CD4-positive, alpha-beta T cell (primary cell): ENCODE measurements at regions not wholly inside any gene's neighbourhood (a gene's known extent, or its start where the extent isn't known, plus 50 kb on each side); places are given as distances from the start of the nearest gene placed in this dataset.

Experiments used
- ATAC-seq: fragments of 200-7000 bp; cut with Tn5 transposase; one replicate; pipeline ENCODE4 v1.10.0; 2022; ENCODE audit warnings: mild to moderate bottlenecking; ENCODE audit not compliant: poor library complexity
- CTCF ChIA-PET: fragments of 350-600 bp; sonication (Branson Sonifier 250); formaldehyde crosslinking; loops from one replicate; lab custom pipeline; 2021; ENCODE audit warnings: antibody characterized with exemption, inconsistent platforms; lab: Charles Lee
- POLR2A ChIA-PET: fragments of 350-600 bp; sonication (Branson Sonifier 250); formaldehyde crosslinking; loops from one replicate; lab custom pipeline; 2021; ENCODE audit warnings: antibody characterized with exemption, inconsistent platforms; lab: Charles Lee
- DNase-seq, 14 experiments: peaks; one replicate each; pipeline ENCODE4 v3.0.0-alpha.2; 2013 to 2020; ENCODE audit warnings: mixed read lengths in 2 of 14
- H3K27ac ChIP-seq, 2 donors: one replicate each; pipeline versions ENCODE4 v1.5.1 to v1.7.0; 2013; ENCODE audit warnings: low read length in 2 of 2, low read depth in 1 of 2, mild to moderate bottlenecking in 1 of 2
- H3K27me3 ChIP-seq, 2 experiments: 1 replicate in 1 of 2; 2 replicates in 1 of 2; pipeline versions ENCODE4 v1.6.1 to v1.7.0; 2013; ENCODE audit warnings: low read length in 2 of 2, control low read depth in 1 of 2, mild to moderate bottlenecking in 1 of 2, moderate library complexity in 1 of 2; ENCODE audit not compliant: insufficient read depth in 2 of 2, control insufficient read depth in 1 of 2
- H3K36me3 ChIP-seq: one replicate; pipeline ENCODE4 v1.6.1; 2013; ENCODE audit warnings: low read length, control low read depth; ENCODE audit not compliant: insufficient read depth
- H3K4me1 ChIP-seq: one replicate; pipeline ENCODE4 v1.6.1; 2013; ENCODE audit warnings: low read length, control low read depth; ENCODE audit not compliant: insufficient read depth
- H3K4me3 ChIP-seq: one replicate; pipeline ENCODE4 v1.5.1; 2013; ENCODE audit warnings: mild to moderate bottlenecking, low read length, moderate library complexity
- H3K9me3 ChIP-seq, 2 experiments: 1 replicate in 1 of 2; 2 replicates in 1 of 2; pipeline versions ENCODE4 v1.6.1 to v1.7.0; 2013; ENCODE audit warnings: low read length in 2 of 2, mild to moderate bottlenecking in 2 of 2, control low read depth in 1 of 2, moderate library complexity in 1 of 2; ENCODE audit not compliant: control insufficient read depth in 1 of 2, insufficient read depth in 1 of 2
- H3K27ac Mint-ChIP-seq: one replicate; pipeline ENCODE4 v1.8.0; 2020; ENCODE audit warnings: mixed read lengths
- H3K27me3 Mint-ChIP-seq: one replicate; pipeline ENCODE4 v1.8.0; 2021; ENCODE audit warnings: mixed read lengths
- H3K36me3 Mint-ChIP-seq: one replicate; pipeline ENCODE4 v1.8.0; 2021; ENCODE audit warnings: low read depth, mixed read lengths
- H3K4me1 Mint-ChIP-seq: one replicate; pipeline ENCODE4 v1.8.0; 2021; ENCODE audit warnings: low read depth, mixed read lengths
- H3K4me3 Mint-ChIP-seq: one replicate; pipeline ENCODE4 v1.8.0; 2020; ENCODE audit warnings: mild to moderate bottlenecking, mixed read lengths
- H3K9me3 Mint-ChIP-seq: one replicate; pipeline ENCODE4 v1.8.0; 2020; ENCODE audit warnings: mixed read lengths
- intact Hi-C, 2 experiments: fragments of 100-400 bp; cut with DNase I in 1 of 2; cut with micrococcal nuclease in 1 of 2; formaldehyde crosslinking; loops; one replicate each; pipeline versions ENCODE4 v1.15.1 to v1.9.0; 2023 to 2025; cut with DNase I, micrococcal nuclease
- TF ChIP-seq, protein P1 (sequence below): fragments of 200-600 bp; IDR thresholded peaks from one replicate; pipeline ENCODE4 v1.8.0; 2022; ENCODE audit warnings: antibody characterized with exemption, mild to moderate bottlenecking

DNA sequence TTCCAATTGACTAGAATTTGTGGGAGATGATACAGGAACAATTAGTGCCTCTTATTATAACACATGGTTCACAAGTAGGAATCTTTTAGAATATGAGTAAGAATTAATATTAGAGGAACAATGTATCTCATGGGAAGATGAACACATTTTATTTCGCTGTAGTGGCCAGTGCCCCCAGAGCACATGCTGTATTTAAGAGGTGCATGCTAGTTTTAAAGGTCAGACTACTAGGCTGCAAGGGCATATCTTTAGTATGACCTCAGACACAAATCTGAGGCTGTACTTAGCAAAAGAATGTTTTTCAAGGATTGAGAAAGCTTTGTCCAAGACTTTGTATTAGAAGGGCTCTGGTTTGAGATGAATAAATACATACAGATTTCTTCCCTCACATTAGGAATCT lies 586.9 kb downstream of the CCER1 start:
- Histone ChIP-seq H3K4me1 (no peaks in the 10 kb centered on the region), H3K4me3 (no peak overlapping the region), H3K36me3 (no peaks in the 10 kb centered on the region), H3K27ac (no peak overlapping the region), H3K9me3 (no peaks in the 10 kb centered on the region), H3K27me3 (no peaks in the 10 kb centered on the region)
- no peak for ATAC-seq
- H3K4me1 Mint-ChIP-seq: no peaks in the 10 kb centered on the region
- ChIA-PET POLR2A (no interaction called here), CTCF (no interaction called here)
- no peak overlapping the region for H3K27ac Mint-ChIP-seq
- no peaks in the 10 kb centered on the region for H3K36me3 Mint-ChIP-seq
- intact Hi-C loops: no loop called here
- H3K4me3 Mint-ChIP-seq: no peak overlapping the region
- no peaks in the 10 kb centered on the region for H3K27me3 Mint-ChIP-seq
- no peak for DNase-seq
- TF ChIP-seq, protein P1, sequence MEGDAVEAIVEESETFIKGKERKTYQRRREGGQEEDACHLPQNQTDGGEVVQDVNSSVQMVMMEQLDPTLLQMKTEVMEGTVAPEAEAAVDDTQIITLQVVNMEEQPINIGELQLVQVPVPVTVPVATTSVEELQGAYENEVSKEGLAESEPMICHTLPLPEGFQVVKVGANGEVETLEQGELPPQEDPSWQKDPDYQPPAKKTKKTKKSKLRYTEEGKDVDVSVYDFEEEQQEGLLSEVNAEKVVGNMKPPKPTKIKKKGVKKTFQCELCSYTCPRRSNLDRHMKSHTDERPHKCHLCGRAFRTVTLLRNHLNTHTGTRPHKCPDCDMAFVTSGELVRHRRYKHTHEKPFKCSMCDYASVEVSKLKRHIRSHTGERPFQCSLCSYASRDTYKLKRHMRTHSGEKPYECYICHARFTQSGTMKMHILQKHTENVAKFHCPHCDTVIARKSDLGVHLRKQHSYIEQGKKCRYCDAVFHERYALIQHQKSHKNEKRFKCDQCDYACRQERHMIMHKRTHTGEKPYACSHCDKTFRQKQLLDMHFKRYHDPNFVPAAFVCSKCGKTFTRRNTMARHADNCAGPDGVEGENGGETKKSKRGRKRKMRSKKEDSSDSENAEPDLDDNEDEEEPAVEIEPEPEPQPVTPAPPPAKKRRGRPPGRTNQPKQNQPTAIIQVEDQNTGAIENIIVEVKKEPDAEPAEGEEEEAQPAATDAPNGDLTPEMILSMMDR: no peak
- no peaks in the 10 kb centered on the region for H3K9me3 Mint-ChIP-seq

DNA sequence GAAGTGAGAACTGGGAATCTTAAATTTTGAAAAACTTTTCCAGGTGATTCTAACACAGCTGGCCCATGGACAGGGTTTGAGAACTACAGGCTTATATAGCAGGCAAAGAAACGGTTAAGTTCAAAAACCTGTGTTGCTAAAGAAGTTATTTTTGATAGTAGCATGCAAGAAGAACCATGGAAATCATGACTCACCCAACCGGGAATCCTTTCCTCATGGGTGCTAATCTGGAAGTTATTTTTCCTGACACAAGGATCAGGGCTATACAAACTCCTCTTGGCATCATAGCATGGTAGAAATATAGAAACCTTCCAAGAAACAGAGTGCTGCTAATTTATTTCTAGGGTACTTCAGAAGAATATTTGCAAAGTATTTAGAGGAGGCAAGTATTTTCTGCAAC lies 588.7 kb downstream of the CCER1 start:
- TF ChIP-seq, protein P1: no peak
- CTCF ChIA-PET: no interaction called here

DNA sequence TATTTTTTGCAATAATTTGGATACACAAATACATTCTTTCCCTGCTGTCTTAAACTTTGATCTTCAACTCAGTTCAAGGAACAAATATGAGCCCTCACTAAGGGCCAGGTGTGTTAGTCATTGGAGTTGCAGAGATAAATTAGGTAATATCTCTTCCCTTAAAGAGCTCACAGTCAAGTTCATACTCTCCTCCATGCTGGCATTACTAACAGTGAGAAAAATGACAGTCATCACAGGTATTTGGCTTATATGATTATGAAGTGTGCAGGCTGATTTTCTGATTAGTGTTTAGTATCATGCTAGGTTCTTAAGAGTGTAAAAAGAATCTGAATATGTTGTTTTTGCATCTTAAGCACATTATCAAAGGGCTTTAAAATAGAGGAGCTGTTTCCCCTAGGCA lies 594.7 kb downstream of the CCER1 start:
- Histone ChIP-seq H3K9me3 (no peaks in the 10 kb centered on the region), H3K27ac (no peak overlapping the region), H3K4me1 (no peaks in the 10 kb centered on the region), H3K4me3 (no peak overlapping the region), H3K36me3 (no peaks in the 10 kb centered on the region), H3K27me3 (no peaks in the 10 kb centered on the region)
- Mint-ChIP-seq H3K9me3 (no peaks in the 10 kb centered on the region), H3K4me3 (no peak overlapping the region), H3K27ac (no peak overlapping the region), H3K36me3 (no peaks in the 10 kb centered on the region), H3K4me1 (no peaks in the 10 kb centered on the region), H3K27me3 (no peaks in the 10 kb centered on the region)
- ChIA-PET CTCF (interaction anchor here (0.7 kb wide), 1 partner anchor 10 kb away, joined by 3 read pairs; no protein-coding TSS in a partner anchor), POLR2A (no interaction called here)
- ATAC-seq (no peak), DNase-seq (no peak)
- intact Hi-C loops: no loop called here
- TF ChIP-seq, protein P1: no peak

More for the DNA sequence above, 588.7 kb downstream of the CCER1 start:
- Mint-ChIP-seq H3K27ac (no peak overlapping the region), H3K4me1 (no peaks in the 10 kb centered on the region), H3K9me3 (no peaks in the 10 kb centered on the region), H3K4me3 (no peak overlapping the region), H3K36me3 (no peaks in the 10 kb centered on the region), H3K27me3 (no peaks in the 10 kb centered on the region)
- H3K27ac ChIP-seq: no peak overlapping the region
- intact Hi-C loops: no loop called here
- no peaks in the 10 kb centered on the region for H3K27me3 ChIP-seq
- POLR2A ChIA-PET: no interaction called here
- no peaks in the 10 kb centered on the region for H3K9me3 ChIP-seq
- DNase-seq (no peak), ATAC-seq (no peak)
- no peaks in the 10 kb centered on the region for H3K4me1 ChIP-seq
- no peak overlapping the region for H3K4me3 ChIP-seq
- H3K36me3 ChIP-seq: no peaks in the 10 kb centered on the region
